ENCODE measurements at regions not wholly inside any gene's neighbourhood (a gene's known extent, or its start where the extent isn't known, plus 50 kb on each side); places are given as distances from the start of the nearest gene placed in this dataset.

- no peak overlapping the region for H2AFZ ChIP-seq (ENCODE audit: low read length)
- no peaks in the 10 kb centered on the region for H3K4me1 ChIP-seq (ENCODE audit: insufficient read depth, low read length, severe bottlenecking)
- no peaks in the 10 kb centered on the region for H3K27me3 ChIP-seq (ENCODE audit: insufficient read depth, low read length)
- no peaks in the 10 kb centered on the region for H3K9me3 ChIP-seq (ENCODE audit: low read length)
- no peak overlapping the region for H3K27ac ChIP-seq (ENCODE audit: low read depth, low read length, poor library complexity, severe bottlenecking)
- H4K20me1 ChIP-seq (ENCODE audit: insufficient read depth, low read length): no peaks in the 10 kb centered on the region
- no peak for TF ChIP-seq EZH2 (IDR thresholded peaks at IDR 0.05; ENCODE audit: borderline replicate concordance, low read length)
- TF ChIP-seq CTCF (IDR thresholded peaks at IDR 0.05; ENCODE audit: low read length): no peak
- H3K79me2 ChIP-seq (ENCODE audit: insufficient read depth, low read length): no peaks in the 10 kb centered on the region
- no peak overlapping the region for H3K9ac ChIP-seq (ENCODE audit: low read length)
- H3F3A ChIP-seq (ENCODE audit: insufficient read depth, low read length): no peaks in the 10 kb centered on the region
- H3K9me2 ChIP-seq (ENCODE audit: low read depth, low read length): no peaks in the 10 kb centered on the region
- H3K4me3 ChIP-seq (ENCODE audit: low read depth, low read length, poor library complexity, severe bottlenecking): no peak overlapping the region
- H3K36me3 ChIP-seq (ENCODE audit: insufficient read depth, low read length): no peaks in the 10 kb centered on the region
- H3K4me2 ChIP-seq (ENCODE audit: low read length): no peak overlapping the region
Observed at GRCh38 chr12:97408363-97408762, 54.2 kb upstream of the RMST start.

- Histone ChIP-seq H3K9me2 (ENCODE audit: low read depth, low read length) (no peaks in the 10 kb centered on the region), H3F3A (ENCODE audit: insufficient read depth, low read length) (no peaks in the 10 kb centered on the region), H3K4me2 (ENCODE audit: low read length) (no peak overlapping the region), H3K79me2 (ENCODE audit: insufficient read depth, low read length) (no peaks in the 10 kb centered on the region), H3K4me1 (ENCODE audit: insufficient read depth, low read length, severe bottlenecking) (no peaks in the 10 kb centered on the region), H3K9ac (ENCODE audit: low read length) (no peak overlapping the region), H2AFZ (ENCODE audit: low read length) (no peak overlapping the region), H3K36me3 (ENCODE audit: insufficient read depth, low read length) (no peaks in the 10 kb centered on the region), H3K4me3 (ENCODE audit: low read depth, low read length, poor library complexity, severe bottlenecking) (no peak overlapping the region), H3K9me3 (ENCODE audit: low read length) (no peaks in the 10 kb centered on the region), H3K27ac (ENCODE audit: low read depth, low read length, poor library complexity, severe bottlenecking) (no peak overlapping the region), H4K20me1 (ENCODE audit: insufficient read depth, low read length) (no peaks in the 10 kb centered on the region), H3K27me3 (ENCODE audit: insufficient read depth, low read length) (no peaks in the 10 kb centered on the region)
- TF ChIP-seq EZH2 (IDR thresholded peaks at IDR 0.05; ENCODE audit: borderline replicate concordance, low read length) (no peak), CTCF (IDR thresholded peaks at IDR 0.05; ENCODE audit: low read length) (no peak)
Observed at GRCh38 chr12:97411341-97411740, 51.3 kb upstream of the RMST start.
